Esophagus muscularis mucosa (tissue), 4 donors: ENCODE measurements at regions not wholly inside any gene's neighbourhood (a gene's known extent, or its start where the extent isn't known, plus 50 kb on each side); places are given as distances from the start of the nearest gene placed in this dataset.

Experiments used
- DNase-seq: peaks from one replicate; pipeline ENCODE4 v3.0.0-alpha.2; 2017; ENCODE audit errors: extremely low spot score
- H3K27ac ChIP-seq, 4 donors: fragments of 200-600 bp; sonication (generic); replicated peaks in 1 of 4; 1 replicate in 3 of 4; 2 replicates in 1 of 4; pipeline ENCODE4 v1.5.1; 2016 to 2019; ENCODE audit warnings: mild to moderate bottlenecking in 1 of 4
- H3K27me3 ChIP-seq, 4 donors: fragments of 200-600 bp; sonication (generic); one replicate each; pipeline versions ENCODE4 v1.5.1 to v1.6.0; 2016 to 2019
- H3K36me3 ChIP-seq, 4 donors: fragments of 200-600 bp; sonication (generic); one replicate each; pipeline ENCODE4 v1.5.1; 2016 to 2019
- H3K4me1 ChIP-seq, 4 donors: fragments of 200-600 bp; sonication (generic); one replicate each; pipeline ENCODE4 v1.5.1; 2016 to 2019
- H3K4me3 ChIP-seq, 4 donors: fragments of 200-600 bp; sonication (generic); 1 replicate in 2 of 4; 2 replicates in 2 of 4; pipeline ENCODE4 v1.5.1; 2016 to 2019; ENCODE audit warnings: mild to moderate bottlenecking in 4 of 4, moderate library complexity in 1 of 4
- H3K9me3 ChIP-seq, 4 donors: fragments of 200-600 bp; sonication (generic); 1 replicate in 3 of 4; 2 replicates in 1 of 4; pipeline ENCODE4 v1.5.1; 2016 to 2019
- EP300 ChIP-seq: sonication (generic); formaldehyde crosslinking; IDR thresholded peaks from one replicate; pipeline ENCODE4 v1.6.1; 2017; ENCODE audit warnings: antibody characterized with exemption
- POLR2A ChIP-seq: fragments of 450-650 bp; IDR thresholded peaks from one replicate; pipeline ENCODE4 v1.6.1; 2017; ENCODE audit warnings: antibody characterized with exemption, moderate library complexity, mild to moderate bottlenecking, low read depth
- POLR2AphosphoS5 ChIP-seq, 2 donors: sonication (generic); formaldehyde crosslinking; IDR thresholded peaks; one replicate each; pipeline ENCODE4 v1.6.1; 2017; ENCODE audit warnings: antibody characterized with exemption in 2 of 2
- WGBS: methylation state at CpG from one replicate; pipeline ENCODE4 v1.1.5; 2018; 5-methylcytosine and 5-hydroxymethylcytosine counted together
- intact Hi-C: fragments of 100-400 bp; cut with DNase I; formaldehyde crosslinking; loops from one replicate; pipeline ENCODE4 v1.15.1; 2023
- TF ChIP-seq, protein P1 (sequence below), 3 experiments: fragments of 200-600 bp in 2 of 3; fragments of 450-650 bp in 1 of 3; sonication (generic) in 2 of 3; IDR thresholded peaks; one replicate each; pipeline ENCODE4 v1.5.1; 2017 to 2019; ENCODE audit warnings: antibody characterized with exemption in 3 of 3, mild to moderate bottlenecking in 2 of 3, moderate library complexity in 1 of 3

DNA sequence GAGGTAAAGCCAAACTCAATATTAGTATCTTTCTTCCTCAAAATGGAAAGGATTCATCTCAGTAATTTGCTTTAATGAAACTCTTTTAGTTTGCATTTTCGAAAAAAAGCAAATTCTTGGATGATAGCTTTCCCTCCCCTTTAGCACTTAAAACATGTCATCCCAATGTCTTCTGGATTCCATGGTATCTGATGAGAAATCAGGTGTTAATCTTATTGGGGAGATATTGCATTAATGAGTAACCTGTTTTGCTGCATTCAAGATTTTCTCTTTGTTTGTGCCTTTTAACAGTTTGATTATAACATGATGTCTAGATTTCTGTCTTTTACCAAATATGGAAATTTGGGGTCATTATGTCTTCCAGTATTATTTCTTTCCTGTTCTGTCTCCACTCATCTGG is 405.1 kb upstream of the FOXG1 start:
- H3K27ac ChIP-seq: no peak overlapping the region
- intact Hi-C loops: no loop called here
- 78% methylated on average over 1 of the region's 1 CpG for WGBS
- H3K4me3 ChIP-seq: no peak overlapping the region
- H3K9me3 ChIP-seq: peaks cover 0 to 17% (median 6%) of the 10 kb centered on the region in 4 donors
- no peaks in the 10 kb centered on the region for H3K4me1 ChIP-seq
- H3K36me3 ChIP-seq: no peaks in the 10 kb centered on the region
- H3K27me3 ChIP-seq: no peaks in the 10 kb centered on the region
- TF ChIP-seq POLR2A (no peak), POLR2AphosphoS5 (IDR thresholded peaks at IDR 0.05) (no peak), EP300 (no peak)
- TF ChIP-seq, protein P1, sequence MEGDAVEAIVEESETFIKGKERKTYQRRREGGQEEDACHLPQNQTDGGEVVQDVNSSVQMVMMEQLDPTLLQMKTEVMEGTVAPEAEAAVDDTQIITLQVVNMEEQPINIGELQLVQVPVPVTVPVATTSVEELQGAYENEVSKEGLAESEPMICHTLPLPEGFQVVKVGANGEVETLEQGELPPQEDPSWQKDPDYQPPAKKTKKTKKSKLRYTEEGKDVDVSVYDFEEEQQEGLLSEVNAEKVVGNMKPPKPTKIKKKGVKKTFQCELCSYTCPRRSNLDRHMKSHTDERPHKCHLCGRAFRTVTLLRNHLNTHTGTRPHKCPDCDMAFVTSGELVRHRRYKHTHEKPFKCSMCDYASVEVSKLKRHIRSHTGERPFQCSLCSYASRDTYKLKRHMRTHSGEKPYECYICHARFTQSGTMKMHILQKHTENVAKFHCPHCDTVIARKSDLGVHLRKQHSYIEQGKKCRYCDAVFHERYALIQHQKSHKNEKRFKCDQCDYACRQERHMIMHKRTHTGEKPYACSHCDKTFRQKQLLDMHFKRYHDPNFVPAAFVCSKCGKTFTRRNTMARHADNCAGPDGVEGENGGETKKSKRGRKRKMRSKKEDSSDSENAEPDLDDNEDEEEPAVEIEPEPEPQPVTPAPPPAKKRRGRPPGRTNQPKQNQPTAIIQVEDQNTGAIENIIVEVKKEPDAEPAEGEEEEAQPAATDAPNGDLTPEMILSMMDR (IDR thresholded peaks at IDR 0.05): no peak
- DNase-seq: no peak

DNA sequence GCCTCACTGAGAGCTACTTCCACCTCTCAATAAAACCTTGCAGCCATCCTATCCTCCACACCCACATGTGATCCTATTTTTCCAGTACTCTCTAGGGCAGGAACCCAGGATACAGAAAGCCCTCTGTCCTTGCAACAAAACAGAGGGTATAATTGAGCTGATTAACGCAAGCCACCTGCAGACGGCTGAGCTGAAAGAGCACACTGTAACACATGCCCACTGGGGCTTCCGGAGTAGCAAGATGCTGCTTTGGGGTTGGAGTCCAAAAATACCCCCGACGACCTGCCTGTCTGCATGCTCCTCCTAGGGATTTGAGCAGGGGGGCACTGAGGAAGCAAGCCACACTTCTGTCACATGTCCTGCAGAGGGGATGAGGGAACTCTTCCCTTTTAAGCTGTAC is 401.1 kb upstream of the FOXG1 start:
- DNase-seq: no peak
- Histone ChIP-seq H3K27ac (no peak overlapping the region), H3K9me3 (peaks cover 0 to 14% (median 6%) of the 10 kb centered on the region in 4 donors), H3K4me3 (no peak overlapping the region), H3K27me3 (no peaks in the 10 kb centered on the region), H3K4me1 (no peaks in the 10 kb centered on the region), H3K36me3 (no peaks in the 10 kb centered on the region)
- intact Hi-C loops: no loop called here
- WGBS: 81% methylated on average over 3 of the region's 5 CpGs
- TF ChIP-seq EP300 (no peak), POLR2A (no peak), POLR2AphosphoS5 (IDR thresholded peaks at IDR 0.05) (no peak)
- TF ChIP-seq, protein P1 (IDR thresholded peaks at IDR 0.05): no peak

DNA sequence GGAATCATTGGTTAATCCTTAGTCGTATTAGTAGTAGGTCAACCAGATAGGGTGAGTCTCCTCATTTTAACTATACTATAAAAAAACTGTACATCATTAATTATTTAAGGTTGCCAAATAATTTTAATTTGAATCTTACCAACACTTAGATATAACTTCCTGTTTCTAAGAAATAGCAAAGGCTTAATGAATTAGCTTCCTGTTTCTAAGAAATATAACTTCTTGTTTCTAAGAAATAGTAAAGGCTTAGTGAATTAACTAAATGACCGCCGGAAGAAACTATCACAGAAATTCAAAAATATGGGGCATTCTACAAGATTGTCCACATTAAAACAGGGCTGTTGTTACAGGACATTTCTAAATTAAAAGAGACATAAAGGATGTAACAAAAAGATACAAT is 392.9 kb upstream of the FOXG1 start:
- no peaks in the 10 kb centered on the region for H3K9me3 ChIP-seq
- DNase-seq: no peak
- H3K27ac ChIP-seq: no peak overlapping the region
- intact Hi-C loops: no loop called here
- no peaks in the 10 kb centered on the region for H3K27me3 ChIP-seq
- H3K36me3 ChIP-seq: no peaks in the 10 kb centered on the region
- no peak overlapping the region for H3K4me3 ChIP-seq
- TF ChIP-seq POLR2A: no peak
- TF ChIP-seq, protein P1 (IDR thresholded peaks at IDR 0.05): no peak
- TF ChIP-seq POLR2AphosphoS5 (IDR thresholded peaks at IDR 0.05): no peak
- no peak for TF ChIP-seq EP300
- WGBS: 77% methylated on average over 3 of the region's 3 CpGs
- no peaks in the 10 kb centered on the region for H3K4me1 ChIP-seq

DNA sequence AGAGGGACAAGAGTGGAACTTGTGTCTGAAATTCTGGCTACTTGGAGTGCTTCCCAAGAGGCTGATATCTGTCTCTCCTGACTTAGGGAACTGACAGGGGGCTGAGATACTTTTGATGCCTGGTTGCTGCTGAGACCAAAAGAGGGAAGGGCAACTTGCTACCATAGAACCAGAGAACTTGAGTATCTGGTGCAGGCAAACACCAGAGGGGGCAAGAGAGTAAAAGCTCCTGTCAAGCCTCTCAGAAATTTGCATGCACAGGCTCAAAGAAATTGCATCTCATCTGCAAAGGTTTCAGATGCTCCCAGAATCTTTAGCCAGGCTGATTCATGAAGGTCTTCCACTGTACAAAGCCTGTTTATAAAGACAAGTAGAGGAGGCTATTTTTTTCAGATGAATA is 391.3 kb upstream of the FOXG1 start:
- intact Hi-C loops: no loop called here
- Histone ChIP-seq H3K27ac (no peak overlapping the region), H3K27me3 (no peaks in the 10 kb centered on the region), H3K9me3 (no peaks in the 10 kb centered on the region), H3K4me3 (no peak overlapping the region), H3K36me3 (no peaks in the 10 kb centered on the region), H3K4me1 (no peaks in the 10 kb centered on the region)
- TF ChIP-seq, protein P1 (IDR thresholded peaks at IDR 0.05): no peak
- TF ChIP-seq POLR2A (no peak), POLR2AphosphoS5 (IDR thresholded peaks at IDR 0.05) (no peak), EP300 (no peak)
- DNase-seq: no peak

DNA sequence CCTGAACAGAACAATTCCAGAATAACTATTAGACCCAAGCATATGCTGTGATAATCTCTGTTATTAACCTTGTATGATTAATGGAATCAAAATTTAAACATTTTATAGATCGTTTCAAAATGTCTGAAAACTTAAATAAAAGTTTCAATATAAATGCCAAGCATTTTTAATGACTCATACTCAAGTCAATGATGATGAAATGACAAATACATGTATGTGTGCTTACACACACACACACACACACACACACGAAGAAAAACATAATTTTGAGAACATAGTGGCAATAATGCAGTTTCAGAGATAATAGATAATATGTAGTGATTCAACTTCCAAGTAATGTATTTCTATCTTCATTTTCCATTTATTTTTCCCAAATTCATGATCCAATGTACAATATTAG is 384.9 kb upstream of the FOXG1 start:
- no peak for DNase-seq
- TF ChIP-seq POLR2A (no peak), POLR2AphosphoS5 (IDR thresholded peaks at IDR 0.05) (no peak), EP300 (no peak)
- TF ChIP-seq, protein P1 (IDR thresholded peaks at IDR 0.05): no peak
- no peaks in the 10 kb centered on the region for H3K36me3 ChIP-seq
- no peaks in the 10 kb centered on the region for H3K27me3 ChIP-seq
- H3K9me3 ChIP-seq: no peaks in the 10 kb centered on the region
- H3K4me3 ChIP-seq: no peak overlapping the region
- H3K27ac ChIP-seq: no peak overlapping the region
- intact Hi-C loops: no loop called here
- WGBS: 37% methylated on average over 2 of the region's 2 CpGs
- no peaks in the 10 kb centered on the region for H3K4me1 ChIP-seq
